Islet precursor cell (in vitro differentiated cells): ENCODE measurements at regions not wholly inside any gene's neighbourhood (a gene's known extent, or its start where the extent isn't known, plus 50 kb on each side); places are given as distances from the start of the nearest gene placed in this dataset.
"Not testable (repeated sequence)": the region's sequence is repeated elsewhere in the genome, so short reads cannot be mapped to it uniquely, and the experiment has no call there.

Experiments used
- DNase-seq: peaks from one replicate; pipeline ENCODE4 v3.0.0-alpha.2; 2018

DNA sequence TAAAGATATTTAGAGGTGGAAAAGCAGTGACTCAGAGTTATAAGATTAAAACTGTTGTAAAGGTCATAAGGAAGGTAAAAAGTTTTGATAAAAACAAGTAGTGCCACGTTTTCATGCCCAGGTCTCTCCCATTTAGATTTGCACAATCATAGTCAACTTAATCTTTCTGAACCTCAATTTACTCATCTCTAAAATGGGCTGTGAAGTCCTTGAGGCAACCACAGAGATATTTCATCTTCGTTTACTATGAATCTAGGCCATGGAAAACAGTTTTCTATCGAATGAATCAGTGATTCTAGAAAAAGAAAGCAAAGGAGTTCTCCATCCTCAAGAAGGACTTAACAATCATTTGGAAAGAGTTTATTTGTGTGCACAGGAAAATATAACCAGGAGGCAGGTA, 190.2 kb downstream of the EDN1 start:
- DNase-seq: no peak

DNA sequence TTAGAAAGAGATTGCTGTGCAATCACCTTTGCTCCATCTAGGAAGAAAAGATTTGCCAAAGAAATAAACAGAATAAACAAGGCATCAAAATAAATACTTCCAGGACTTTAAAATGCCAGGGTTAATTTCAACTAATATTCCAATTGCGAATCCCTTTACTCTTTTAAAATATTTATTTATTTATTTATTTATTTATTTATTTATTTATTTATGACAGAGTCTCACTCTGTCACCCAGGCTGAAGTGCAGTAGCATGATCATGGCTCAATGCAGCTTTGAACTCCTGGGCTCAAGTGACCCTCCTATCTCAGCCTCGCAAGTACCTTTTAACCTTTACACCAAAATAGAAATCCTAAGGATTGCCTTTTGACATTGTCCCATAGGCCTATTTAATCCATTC, 191.1 kb downstream of the EDN1 start:
- DNase-seq: no peak

- no peak for DNase-seq
Observed at GRCh38 chr6:12481850-12482249, 191.7 kb downstream of the EDN1 start.

DNA sequence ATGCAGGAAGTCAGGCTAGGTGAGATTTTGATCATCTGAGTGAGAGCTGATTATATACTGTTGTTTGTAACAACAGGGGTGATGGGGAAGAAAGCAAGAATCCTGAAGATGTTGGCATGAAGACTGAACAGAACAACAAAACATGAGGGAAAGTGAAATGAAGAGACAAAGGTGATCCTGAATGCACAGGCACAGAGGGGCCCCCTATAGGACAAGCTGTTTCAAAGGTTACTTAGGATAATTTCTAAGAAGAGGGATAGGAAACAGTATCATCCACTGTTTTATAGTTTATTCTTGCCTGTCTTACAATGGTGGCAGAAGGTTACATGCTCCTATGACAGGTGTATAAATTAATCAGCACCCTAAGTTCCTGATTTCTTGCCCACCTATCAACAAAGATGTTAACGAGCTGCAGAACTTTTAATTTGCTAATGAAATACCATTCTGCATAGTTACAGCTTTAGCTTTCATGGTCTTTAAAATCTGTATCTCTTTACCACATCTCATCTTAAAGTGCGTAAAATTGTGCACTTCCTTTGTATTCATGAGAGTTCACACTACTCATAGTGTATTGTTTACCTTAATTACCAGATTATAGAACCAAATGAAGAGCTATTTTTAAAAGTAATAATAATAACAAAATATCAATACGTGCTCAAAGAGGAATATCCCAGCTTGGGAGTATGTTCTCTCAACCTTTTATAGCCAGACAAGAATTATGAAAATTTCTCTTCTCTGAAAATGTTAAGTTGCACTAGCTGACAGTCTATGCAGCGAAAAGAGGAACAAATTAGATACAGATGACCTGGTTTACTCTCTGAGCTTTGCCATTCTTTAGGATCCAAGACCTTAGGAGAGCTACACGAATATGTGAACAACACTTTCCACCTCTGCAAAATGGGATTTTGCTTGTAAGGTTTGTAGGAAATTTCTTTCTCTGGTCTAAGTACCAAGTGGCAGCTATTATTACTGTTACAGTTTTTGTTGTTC, 192.5 kb downstream of the EDN1 start:
- DNase-seq: no peak

GRCh38 chr6:12483712-12484111, 193.6 kb downstream of the EDN1 start:
- DNase-seq: peak; percentile 59

DNA sequence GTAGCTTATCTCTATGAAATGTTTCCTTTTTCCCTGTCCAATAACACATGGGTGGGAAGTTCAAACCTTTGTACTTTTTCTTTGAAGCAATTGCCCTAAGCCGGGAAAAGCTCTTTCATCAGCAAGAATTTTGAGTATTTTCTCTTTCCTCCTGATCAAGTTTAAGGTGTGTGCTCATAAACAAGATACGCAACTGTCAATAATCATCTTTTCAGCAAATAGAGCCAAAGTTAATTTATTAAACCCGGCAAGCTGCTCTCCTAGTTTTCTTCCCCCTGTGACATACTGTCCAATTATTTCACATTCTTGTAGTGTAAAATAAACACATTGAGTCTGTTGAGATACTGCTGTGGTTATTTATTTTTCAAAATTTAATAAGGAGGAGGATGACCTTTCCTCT, 194.4 kb downstream of the EDN1 start:
- no peak for DNase-seq

- no peak for DNase-seq
Observed at GRCh38 chr6:12485226-12485764, 195.1 kb downstream of the EDN1 start.

DNA sequence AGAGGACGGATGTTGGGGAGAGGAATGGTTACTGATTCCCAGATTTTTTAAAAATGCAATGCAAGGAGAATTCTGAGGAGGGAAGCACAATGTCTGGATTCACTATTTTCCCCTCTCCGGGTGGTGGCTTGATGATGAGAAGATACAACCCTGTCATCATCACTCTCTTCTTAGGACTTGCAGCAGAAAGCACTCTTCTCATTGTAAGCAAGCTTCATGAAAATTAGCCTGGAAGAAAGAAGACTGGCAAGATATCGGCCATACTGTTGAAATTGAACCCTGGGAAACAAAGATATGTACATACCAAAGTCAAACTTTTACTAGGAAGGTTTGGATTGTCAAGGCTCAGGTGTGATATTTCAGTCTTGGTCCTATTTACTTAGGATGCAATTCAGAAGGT, 195.7 kb downstream of the EDN1 start:
- no peak for DNase-seq

DNA sequence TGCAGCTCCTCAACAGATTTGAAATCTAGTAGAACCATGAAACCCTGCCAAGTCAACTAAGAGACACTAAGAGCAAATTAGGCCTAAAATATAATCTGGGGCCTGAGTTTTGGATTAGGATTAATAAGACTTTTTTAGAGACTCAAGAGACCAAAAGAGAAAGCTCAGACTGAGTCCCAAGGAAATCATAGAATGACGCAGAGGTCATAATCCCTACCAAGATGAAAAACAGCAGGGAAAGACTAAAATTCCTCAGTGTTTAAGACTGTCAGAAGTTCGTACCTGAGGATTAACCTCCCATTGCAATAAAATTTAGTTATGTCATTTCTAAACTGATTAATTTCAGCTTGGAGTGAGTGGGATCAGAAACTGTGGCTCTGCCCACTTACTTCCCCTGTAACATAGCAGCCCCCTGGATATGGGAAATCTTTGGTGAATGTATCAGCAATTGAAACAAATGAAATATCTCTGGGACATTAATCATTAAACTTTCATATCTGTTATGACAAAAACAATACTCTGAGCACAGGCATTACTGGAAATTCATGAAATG, 200.3 kb downstream of the EDN1 start:
- no peak for DNase-seq

DNA sequence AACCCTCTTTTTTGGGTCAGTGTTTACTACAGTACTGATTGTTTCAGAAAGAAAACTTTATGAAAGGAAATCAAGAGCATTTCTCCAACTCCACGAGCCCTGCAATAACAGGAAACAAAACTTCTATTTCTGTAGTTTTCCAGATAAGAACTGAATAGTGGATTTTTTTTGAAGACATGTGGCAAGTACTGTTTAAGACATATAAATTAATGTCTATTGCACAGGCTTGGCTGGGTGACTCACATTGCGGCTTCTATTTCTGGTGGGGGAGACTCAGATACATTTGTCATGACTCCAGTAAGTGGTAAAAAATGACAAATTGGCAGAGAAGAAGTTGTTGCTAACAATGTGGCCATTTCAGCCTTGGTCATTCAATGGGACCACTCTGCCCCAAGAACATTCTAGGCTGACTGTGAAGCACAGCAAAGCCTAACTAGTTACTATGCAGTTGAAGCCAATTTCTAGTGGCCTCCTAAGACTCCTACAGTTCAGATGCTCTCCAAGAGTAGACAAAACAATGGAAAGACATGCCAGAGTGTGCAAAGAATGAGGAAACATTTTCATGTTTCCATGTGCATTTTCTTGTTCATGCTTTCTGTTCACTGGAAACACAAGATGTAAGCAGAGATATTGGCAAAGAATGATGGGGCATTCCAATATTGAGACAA, 200.9 kb downstream of the EDN1 start:
- DNase-seq: no peak

- DNase-seq: not testable (repeated sequence)
Observed at GRCh38 chr6:12492929-12493328, 202.8 kb downstream of the EDN1 start.

- no peak for DNase-seq
Observed at GRCh38 chr6:12493446-12493845, 203.3 kb downstream of the EDN1 start.

GRCh38 chr6:12494161-12494560, 204.0 kb downstream of the EDN1 start:
- DNase-seq: no peak

DNA sequence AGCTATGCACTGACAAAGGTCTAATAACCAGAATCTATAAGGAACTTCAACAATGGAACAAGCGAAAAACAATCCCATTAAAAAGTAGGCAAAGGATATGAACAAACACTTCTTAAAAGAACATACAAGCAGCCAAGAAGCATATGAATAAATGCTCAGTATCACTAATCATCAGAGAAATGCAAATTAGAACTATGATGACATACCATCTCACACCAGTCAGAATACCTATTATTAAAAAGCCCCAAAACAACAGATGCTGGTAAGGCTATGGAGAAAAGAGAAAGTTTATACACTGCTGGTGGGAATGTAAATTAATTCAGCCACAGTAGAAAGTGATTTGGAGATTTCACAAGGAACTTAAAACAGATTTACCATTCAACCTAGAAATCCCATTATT, 211.8 kb downstream of the EDN1 start:
- no peak for DNase-seq

- no peak for DNase-seq
Observed at GRCh38 chr6:12504325-12504966, 212.1 kb upstream of the PHACTR1 start.

DNA sequence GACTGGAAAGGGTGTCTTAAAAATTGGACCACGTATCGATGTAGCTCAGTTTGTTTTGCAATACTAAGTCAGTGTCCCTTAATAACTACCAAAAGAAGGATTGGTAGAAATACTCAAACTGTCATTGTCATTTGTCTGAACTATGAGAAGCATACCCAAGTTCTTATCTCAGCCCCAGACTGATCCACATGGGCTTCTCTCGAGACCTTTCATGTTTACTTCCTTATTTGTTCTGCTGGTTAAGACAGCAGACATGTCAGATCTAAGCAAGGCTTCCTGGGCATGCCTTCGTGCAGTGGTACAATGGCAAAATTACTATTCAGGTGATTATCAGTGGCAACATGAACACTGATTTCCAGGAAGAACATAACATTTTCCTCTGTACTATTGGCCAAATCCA, 211.1 kb upstream of the PHACTR1 start:
- no peak for DNase-seq

- no peak for DNase-seq
Observed at GRCh38 chr6:12506159-12506558, 210.4 kb upstream of the PHACTR1 start.

DNA sequence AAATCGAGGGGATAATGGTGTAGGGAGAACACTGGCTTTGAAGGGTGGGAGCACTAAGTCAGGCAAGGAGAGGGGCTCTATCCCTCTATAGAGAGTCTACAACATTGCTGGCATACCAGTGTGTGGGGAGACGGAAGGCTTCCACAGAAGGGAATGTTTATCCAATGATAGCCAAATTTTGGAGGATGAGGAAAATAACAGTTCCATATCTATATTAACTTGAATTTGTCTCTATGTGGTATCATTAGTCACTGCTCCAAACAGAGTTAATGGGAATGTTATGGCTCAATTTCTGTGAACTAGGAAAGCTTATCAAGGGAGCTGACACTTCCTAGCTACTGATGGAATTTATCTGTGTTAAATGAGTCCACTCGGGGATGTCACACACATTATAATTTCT, 208.9 kb upstream of the PHACTR1 start:
- DNase-seq: no peak

DNA sequence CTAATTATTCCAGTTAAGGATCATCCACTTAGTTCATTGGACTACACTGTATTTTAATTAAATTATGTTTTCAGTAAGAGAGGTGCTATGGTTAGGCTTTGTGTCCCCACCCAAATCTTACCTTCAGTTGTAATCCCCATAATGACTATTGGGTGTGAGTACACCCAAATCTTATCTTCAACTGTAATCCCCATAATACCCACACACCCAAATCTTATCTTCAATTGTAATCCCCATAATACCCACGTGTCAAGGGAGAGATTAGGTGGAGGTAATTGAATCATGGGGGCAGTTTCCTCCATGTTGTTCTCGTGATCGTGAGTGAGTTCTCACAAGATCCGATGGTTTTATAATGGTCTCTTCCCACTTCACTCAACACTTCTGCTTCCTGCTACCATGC, 208.0 kb upstream of the PHACTR1 start:
- no peak for DNase-seq

GRCh38 chr6:12509060-12509459, 207.5 kb upstream of the PHACTR1 start:
- DNase-seq: no peak

GRCh38 chr6:12516070-12516469, 200.5 kb upstream of the PHACTR1 start:
- DNase-seq: no peak

- no peak for DNase-seq
Observed at GRCh38 chr6:12522347-12522746, 194.2 kb upstream of the PHACTR1 start.

DNA sequence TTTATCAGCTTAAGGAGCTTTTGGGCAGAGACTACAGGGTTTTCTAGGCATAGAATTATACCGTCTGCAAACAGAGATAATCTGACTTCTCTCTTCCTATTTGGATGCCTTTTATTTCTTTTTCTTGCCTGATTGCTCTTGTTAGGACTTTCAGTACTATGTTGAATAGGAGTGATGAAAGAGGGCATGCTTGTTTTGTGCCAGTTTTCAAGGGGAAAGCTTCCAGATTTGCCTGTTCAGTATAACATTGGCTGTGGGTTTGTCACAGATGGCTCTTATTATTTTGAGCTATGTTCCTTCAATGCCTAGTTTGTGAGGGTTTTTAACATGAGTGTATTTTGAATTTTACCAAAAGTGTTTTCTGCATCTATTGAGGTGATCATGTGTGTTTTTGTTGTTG, 192.8 kb upstream of the PHACTR1 start:
- no peak for DNase-seq
